Myocyte (in vitro differentiated cells): ENCODE measurements at regions not wholly inside any gene's neighbourhood (a gene's known extent, or its start where the extent isn't known, plus 50 kb on each side); places are given as distances from the start of the nearest gene placed in this dataset.

Experiments
- DNase-seq: peaks from one replicate; pipeline ENCODE4 v3.0.0-alpha.2; 2012; ENCODE audit warnings: low read depth

GRCh38 chr14:40599725-40600124, 1007.0 kb upstream of the LRFN5 start:
- DNase-seq = no peak

- no peak for DNase-seq
These were observed 1025.4 kb upstream of the LRFN5 start for GRCh38 chr14:40581264-40581663.

GRCh38 chr14:40576880-40577478, 1029.7 kb upstream of the LRFN5 start:
- no peak for DNase-seq

- no peak for DNase-seq
These were observed 1031.9 kb upstream of the LRFN5 start for GRCh38 chr14:40574780-40575179.

GRCh38 chr14:40525314-40525713, 1081.4 kb upstream of the LRFN5 start:
- DNase-seq = no peak

GRCh38 chr14:40523123-40523522, 1083.6 kb upstream of the LRFN5 start:
- DNase-seq = no peak

GRCh38 chr14:40494483-40494882, 1062.2 kb upstream of the FBXO33 start:
- no peak for DNase-seq

- no peak for DNase-seq
These were observed 1055.6 kb upstream of the FBXO33 start for GRCh38 chr14:40487824-40488223.

- DNase-seq = no peak
These were observed 1053.5 kb upstream of the FBXO33 start for GRCh38 chr14:40485688-40486087.

GRCh38 chr14:40476005-40476404, 1043.8 kb upstream of the FBXO33 start:
- DNase-seq = no peak

- DNase-seq = no peak
These were observed 1035.7 kb upstream of the FBXO33 start for GRCh38 chr14:40467969-40468368.

- no peak for DNase-seq
These were observed 1032.3 kb upstream of the FBXO33 start for GRCh38 chr14:40464531-40464930.

- no peak for DNase-seq
These were observed 1031.7 kb upstream of the FBXO33 start for GRCh38 chr14:40463886-40464285.

GRCh38 chr14:40452674-40453073, 1020.4 kb upstream of the FBXO33 start:
- no peak for DNase-seq

GRCh38 chr14:40447017-40447416, 1014.8 kb upstream of the FBXO33 start:
- no peak for DNase-seq

- no peak for DNase-seq
These were observed 1012.8 kb upstream of the FBXO33 start for GRCh38 chr14:40445020-40445419.

- no peak for DNase-seq
These were observed 1004.3 kb upstream of the FBXO33 start for GRCh38 chr14:40436551-40436950.

- DNase-seq = no peak
These were observed 985.7 kb upstream of the FBXO33 start for GRCh38 chr14:40417777-40418401.

GRCh38 chr14:40416565-40416964, 984.3 kb upstream of the FBXO33 start:
- no peak for DNase-seq

- DNase-seq = no peak
These were observed 982.2 kb upstream of the FBXO33 start for GRCh38 chr14:40414386-40414785.

- DNase-seq = no peak
These were observed 980.9 kb upstream of the FBXO33 start for GRCh38 chr14:40413136-40413535.

- no peak for DNase-seq
These were observed 978.5 kb upstream of the FBXO33 start for GRCh38 chr14:40410708-40411107.

- DNase-seq = no peak
These were observed 970.7 kb upstream of the FBXO33 start for GRCh38 chr14:40402957-40403356.
